Cardiac muscle cell (in vitro differentiated cells and primary cell): ENCODE measurements at regions not wholly inside any gene's neighbourhood (a gene's known extent, or its start where the extent isn't known, plus 50 kb on each side); places are given as distances from the start of the nearest gene placed in this dataset.

ENCODE experiments used
- DNase-seq, 2 donors: peaks; one replicate each; pipeline versions ENCODE4 v3.0.0 to v3.0.0-alpha.2; 2010 to 2017; ENCODE audit warnings: low read depth in 1 of 2, low spot score in 1 of 2
- H3K27ac ChIP-seq: fragments of 200-600 bp; sonication (generic); 2 replicates; pipeline ENCODE4 v1.5.1; 2016
- H3K27me3 ChIP-seq: fragments of 200-600 bp; sonication (generic); 2 replicates; pipeline ENCODE4 v1.6.0; 2016; ENCODE audit warnings: control low read depth
- H3K36me3 ChIP-seq: fragments of 200-600 bp; sonication (generic); 2 replicates; pipeline ENCODE4 v1.5.1; 2016; ENCODE audit warnings: control low read depth
- H3K4me1 ChIP-seq: fragments of 200-600 bp; sonication (generic); 2 replicates; pipeline ENCODE4 v1.8.1; 2017; ENCODE audit warnings: low read depth, mild to moderate bottlenecking, mixed run types
- H3K4me3 ChIP-seq: fragments of 200-600 bp; sonication (generic); 2 replicates; pipeline ENCODE4 v1.5.1; 2016; ENCODE audit warnings: mild to moderate bottlenecking
- H3K9me3 ChIP-seq: fragments of 200-600 bp; sonication (generic); 2 replicates; pipeline ENCODE4 v1.5.1; 2017; ENCODE audit warnings: low read depth, mild to moderate bottlenecking, control low read depth
- TF ChIP-seq, protein P1 (sequence below): IDR thresholded peaks from 2 replicates; pipeline ENCODE4 v1.5.1; 2012; ENCODE audit warnings: low read depth, mild to moderate bottlenecking, low read length

DNA sequence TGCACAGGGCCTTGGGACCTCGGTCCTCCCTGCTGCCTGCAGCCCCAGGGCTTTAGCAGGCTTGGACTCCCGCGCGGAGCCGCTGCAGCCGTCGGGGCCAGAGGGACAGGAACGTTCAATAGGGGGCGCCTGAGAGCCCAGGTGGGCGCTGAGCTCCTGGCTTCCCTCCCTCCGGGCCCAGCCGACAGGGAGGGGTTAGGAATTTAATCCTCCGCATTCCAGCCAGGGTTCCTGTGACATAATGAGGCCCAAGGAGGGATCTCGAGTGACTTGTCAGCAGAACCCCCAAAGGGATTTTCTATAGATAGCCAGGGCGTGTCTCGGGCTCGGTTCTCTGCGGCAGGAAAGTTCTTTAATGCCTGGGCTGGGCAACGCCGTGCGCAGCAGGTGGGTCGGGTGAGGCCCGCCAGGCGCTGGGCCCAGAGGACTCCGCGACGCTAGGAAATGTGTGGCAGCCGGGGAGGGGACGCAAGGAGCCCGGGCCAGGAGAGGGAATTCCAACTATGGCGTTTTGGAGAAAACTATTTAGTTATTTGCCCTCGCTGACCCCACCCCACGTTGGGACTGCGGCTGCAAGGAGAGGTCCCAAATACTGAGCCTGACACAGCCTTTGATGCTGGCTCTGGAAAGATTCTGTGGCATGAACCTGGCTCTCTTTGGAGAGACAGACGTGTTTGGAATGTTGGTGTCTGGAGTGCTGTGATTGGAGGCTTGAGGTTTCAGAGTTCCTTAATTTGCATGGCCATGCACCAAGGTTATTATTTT, 285.2 kb upstream of the GATB start:
- TF ChIP-seq, protein P1, sequence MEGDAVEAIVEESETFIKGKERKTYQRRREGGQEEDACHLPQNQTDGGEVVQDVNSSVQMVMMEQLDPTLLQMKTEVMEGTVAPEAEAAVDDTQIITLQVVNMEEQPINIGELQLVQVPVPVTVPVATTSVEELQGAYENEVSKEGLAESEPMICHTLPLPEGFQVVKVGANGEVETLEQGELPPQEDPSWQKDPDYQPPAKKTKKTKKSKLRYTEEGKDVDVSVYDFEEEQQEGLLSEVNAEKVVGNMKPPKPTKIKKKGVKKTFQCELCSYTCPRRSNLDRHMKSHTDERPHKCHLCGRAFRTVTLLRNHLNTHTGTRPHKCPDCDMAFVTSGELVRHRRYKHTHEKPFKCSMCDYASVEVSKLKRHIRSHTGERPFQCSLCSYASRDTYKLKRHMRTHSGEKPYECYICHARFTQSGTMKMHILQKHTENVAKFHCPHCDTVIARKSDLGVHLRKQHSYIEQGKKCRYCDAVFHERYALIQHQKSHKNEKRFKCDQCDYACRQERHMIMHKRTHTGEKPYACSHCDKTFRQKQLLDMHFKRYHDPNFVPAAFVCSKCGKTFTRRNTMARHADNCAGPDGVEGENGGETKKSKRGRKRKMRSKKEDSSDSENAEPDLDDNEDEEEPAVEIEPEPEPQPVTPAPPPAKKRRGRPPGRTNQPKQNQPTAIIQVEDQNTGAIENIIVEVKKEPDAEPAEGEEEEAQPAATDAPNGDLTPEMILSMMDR, result peak; percentile 61

DNA sequence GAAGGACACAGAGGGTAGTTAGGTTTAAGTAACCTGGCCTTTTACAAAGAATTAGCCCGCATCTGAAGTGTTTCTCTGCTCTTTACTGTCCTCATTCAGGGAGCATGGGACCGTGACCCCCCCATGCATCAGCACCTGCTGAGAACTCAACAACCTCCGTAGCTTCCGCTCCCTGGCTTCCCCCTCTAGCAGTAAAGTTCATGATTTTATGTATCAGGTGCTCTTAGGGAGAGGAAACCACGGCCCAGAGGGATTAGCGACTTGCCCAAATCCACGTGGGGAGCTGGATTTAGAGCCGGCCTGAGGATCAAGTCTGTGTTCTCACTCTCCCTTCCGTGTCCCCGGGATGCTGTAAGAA, 284.6 kb upstream of the GATB start:
- H3K27ac ChIP-seq, result no peak overlapping the region
- H3K4me3 ChIP-seq, result no peak overlapping the region
- H3K4me1 ChIP-seq, result no peaks in the 10 kb centered on the region
- no peaks in the 10 kb centered on the region for H3K36me3 ChIP-seq
- DNase-seq, result no peak
- TF ChIP-seq, protein P1, result no peak
- no peaks in the 10 kb centered on the region for H3K27me3 ChIP-seq
- H3K9me3 ChIP-seq, result no peaks in the 10 kb centered on the region

More for the DNA sequence above, 285.2 kb upstream of the GATB start:
- DNase-seq, result peak; percentile 20 to 79
- Histone ChIP-seq H3K4me3 (no peak overlapping the region), H3K4me1 (no peaks in the 10 kb centered on the region), H3K9me3 (no peaks in the 10 kb centered on the region), H3K27me3 (no peaks in the 10 kb centered on the region), H3K27ac (peak overlapping the region; percentile 2), H3K36me3 (no peaks in the 10 kb centered on the region)

- Histone ChIP-seq H3K4me1 (no peaks in the 10 kb centered on the region), H3K9me3 (no peaks in the 10 kb centered on the region), H3K27ac (no peak overlapping the region), H3K36me3 (no peaks in the 10 kb centered on the region), H3K27me3 (no peaks in the 10 kb centered on the region), H3K4me3 (no peak overlapping the region)
- DNase-seq, result no peak
- TF ChIP-seq, protein P1, result no peak
Observed at GRCh38 chr4:152044331-152045036, 283.7 kb upstream of the GATB start.

DNA sequence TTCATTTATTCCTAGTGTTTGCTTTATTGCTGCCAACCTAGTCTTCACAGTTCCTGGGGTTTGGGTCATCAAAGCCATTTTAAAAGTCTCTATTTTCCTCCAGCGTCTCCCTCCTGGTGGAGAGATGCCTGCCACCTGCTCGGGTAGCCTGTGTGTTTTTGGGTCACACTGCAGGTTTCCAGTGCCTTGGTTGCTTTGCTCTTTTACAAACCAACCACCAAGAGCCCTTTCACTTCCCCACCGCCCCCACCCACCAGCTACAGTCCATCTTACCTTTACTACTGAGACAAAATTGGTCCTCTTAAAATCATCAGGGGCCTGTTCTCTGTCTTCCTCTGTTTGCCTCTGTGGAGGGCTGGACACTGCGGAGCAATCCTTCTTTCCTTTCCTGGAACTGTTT, 280.5 kb upstream of the GATB start:
- H3K9me3 ChIP-seq, result no peaks in the 10 kb centered on the region
- H3K4me1 ChIP-seq, result no peaks in the 10 kb centered on the region
- no peak for DNase-seq
- H3K27ac ChIP-seq, result no peak overlapping the region
- H3K27me3 ChIP-seq, result no peaks in the 10 kb centered on the region
- TF ChIP-seq, protein P1, result no peak
- H3K36me3 ChIP-seq, result no peaks in the 10 kb centered on the region
- no peak overlapping the region for H3K4me3 ChIP-seq

DNA sequence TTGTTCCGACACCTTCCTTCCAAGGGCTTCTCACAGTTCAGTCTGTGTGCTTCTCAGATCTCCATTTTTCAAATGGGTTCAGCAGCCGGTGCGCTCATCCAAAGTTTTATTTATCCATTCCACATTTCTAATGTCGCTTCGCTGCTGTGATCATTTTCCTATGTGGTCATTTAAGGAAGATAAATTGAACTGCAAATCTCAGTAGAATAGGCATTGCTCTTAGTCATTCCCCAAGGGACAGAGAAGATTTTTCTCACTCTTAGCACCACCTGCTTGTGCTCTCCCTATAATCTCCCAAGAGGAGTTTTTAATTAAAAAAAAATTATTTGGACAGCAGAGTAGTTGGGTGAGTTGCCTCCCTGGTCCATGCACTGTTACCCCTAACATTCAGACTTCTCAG, 278.9 kb upstream of the GATB start:
- no peaks in the 10 kb centered on the region for H3K27me3 ChIP-seq
- no peak for DNase-seq
- H3K36me3 ChIP-seq, result no peaks in the 10 kb centered on the region
- H3K4me3 ChIP-seq, result no peak overlapping the region
- no peaks in the 10 kb centered on the region for H3K4me1 ChIP-seq
- H3K9me3 ChIP-seq, result no peaks in the 10 kb centered on the region
- no peak overlapping the region for H3K27ac ChIP-seq
- TF ChIP-seq, protein P1, result no peak
